GM23338 (cell line): ENCODE measurements at regions not wholly inside any gene's neighbourhood (a gene's known extent, or its start where the extent isn't known, plus 50 kb on each side); places are given as distances from the start of the nearest gene placed in this dataset.

Experiments used
- ATAC-seq: fragments of 200-7000 bp; cut with Tn5 transposase; 3 replicates; pipeline ENCODE4 v1.9.1; 2020
- DNase-seq: peaks from one replicate; pipeline ENCODE4 v3.0.0-alpha.2; 2015; ENCODE audit warnings: low spot score
- H2AFZ ChIP-seq: fragments of 200-600 bp; sonication (generic); 2 replicates; pipeline ENCODE4 v1.8.0; 2016; ENCODE audit warnings: antibody characterized with exemption, mild to moderate bottlenecking, moderate library complexity
- H3F3A ChIP-seq: fragments of 200-600 bp; sonication (generic); replicated peaks from 2 replicates; pipeline ENCODE4 v1.8.0; 2017; ENCODE audit warnings: antibody characterized with exemption, mixed run types, low read depth
- H3K27ac ChIP-seq: fragments of 200-600 bp; sonication (generic); 2 replicates; pipeline ENCODE4 v1.6.1; 2016; ENCODE audit warnings: low read depth
- H3K27me3 ChIP-seq: fragments of 200-600 bp; sonication (generic); 2 replicates; pipeline ENCODE4 v1.8.0; 2016; ENCODE audit warnings: mild to moderate bottlenecking, mixed run types, moderate library complexity; ENCODE audit not compliant: insufficient read depth
- H3K36me3 ChIP-seq: fragments of 200-600 bp; sonication (generic); 2 replicates; pipeline ENCODE4 v1.8.0; 2016; ENCODE audit warnings: mild to moderate bottlenecking; ENCODE audit not compliant: insufficient read depth
- H3K4me1 ChIP-seq: fragments of 200-600 bp; sonication (generic); 2 replicates; pipeline ENCODE4 v1.8.0; 2016; ENCODE audit warnings: mild to moderate bottlenecking, moderate library complexity; ENCODE audit not compliant: insufficient read depth
- H3K4me2 ChIP-seq: fragments of 200-600 bp; sonication (generic); 2 replicates; pipeline ENCODE4 v1.7.1; 2017; ENCODE audit warnings: mixed run types
- H3K4me3 ChIP-seq: fragments of 200-600 bp; sonication (generic); 2 replicates; pipeline ENCODE4 v1.6.1; 2016; ENCODE audit warnings: mixed run types
- H3K79me2 ChIP-seq: fragments of 200-600 bp; sonication (generic); replicated peaks from 2 replicates; pipeline ENCODE4 v1.8.0; 2017; ENCODE audit warnings: mild to moderate bottlenecking; ENCODE audit not compliant: insufficient read depth
- H3K9me2 ChIP-seq: fragments of 200-600 bp; sonication (generic); 2 replicates; pipeline ENCODE4 v1.8.0; 2017; ENCODE audit not compliant: insufficient read depth
- H4K20me1 ChIP-seq: fragments of 200-600 bp; sonication (generic); replicated peaks from 2 replicates; pipeline ENCODE4 v1.8.0; 2017; ENCODE audit warnings: mild to moderate bottlenecking; ENCODE audit not compliant: insufficient read depth
- H3K27ac Mint-ChIP-seq: 2 replicates; pipeline ENCODE4 v1.8.0; 2020; ENCODE audit warnings: inconsistent platforms, mild to moderate bottlenecking, moderate library complexity, mixed read lengths
- H3K27me3 Mint-ChIP-seq: 3 replicates; pipeline ENCODE4 v1.8.0; 2022; ENCODE audit warnings: low read depth, mild to moderate bottlenecking, moderate library complexity, mixed read lengths, inconsistent platforms; ENCODE audit not compliant: insufficient read depth, poor library complexity
- H3K36me3 Mint-ChIP-seq: 3 replicates; pipeline ENCODE4 v1.8.0; 2021; ENCODE audit warnings: low read depth, mild to moderate bottlenecking, inconsistent platforms, moderate library complexity, mixed read lengths
- H3K4me1 Mint-ChIP-seq: 3 replicates; pipeline ENCODE4 v1.8.0; 2020; ENCODE audit warnings: mild to moderate bottlenecking, inconsistent platforms, mixed read lengths
- H3K4me3 Mint-ChIP-seq: 3 replicates; pipeline ENCODE4 v1.8.0; 2021; ENCODE audit warnings: moderate library complexity, mild to moderate bottlenecking, inconsistent platforms, mixed read lengths
- H3K9me3 Mint-ChIP-seq: 3 replicates; pipeline ENCODE4 v1.8.0; 2020; ENCODE audit warnings: moderate library complexity, mild to moderate bottlenecking, inconsistent platforms, mixed read lengths
- CREB1 ChIP-seq: fragments of 250-450 bp; sonication (Bioruptor Pico); IDR thresholded peaks from 2 replicates; pipeline ENCODE4 v1.5.0; 2020; ENCODE audit warnings: low read depth, mild to moderate bottlenecking, moderate library complexity
- EZH2 ChIP-seq: fragments of 200-600 bp; sonication (generic); IDR thresholded peaks from one replicate; pipeline ENCODE4 v1.8.0; 2017; ENCODE audit warnings: antibody characterized with exemption, mild to moderate bottlenecking, low read depth; ENCODE audit not compliant: unreplicated experiment
- EZH2phosphoT487 ChIP-seq: fragments of 200-600 bp; sonication (generic); IDR thresholded peaks from one replicate; pipeline ENCODE4 v1.8.1; 2018; ENCODE audit warnings: antibody characterized with exemption; ENCODE audit not compliant: unreplicated experiment
- POLR2AphosphoS5 ChIP-seq: IDR thresholded peaks from 2 replicates; pipeline ENCODE4 v1.6.1; 2016; ENCODE audit warnings: antibody characterized with exemption, low read depth
- STAT1 ChIP-seq: IDR thresholded peaks from one replicate; pipeline ENCODE4 v1.6.1; 2016; ENCODE audit warnings: antibody characterized with exemption; ENCODE audit not compliant: unreplicated experiment
- ZNF114 ChIP-seq: fragments of 250-450 bp; sonication (Bioruptor Pico); IDR thresholded peaks from 2 replicates; pipeline ENCODE4 v1.5.0; 2020; ENCODE audit warnings: mild to moderate bottlenecking, moderate library complexity
- TF ChIP-seq, protein P1 (sequence below): fragments of 250-450 bp; sonication (Bioruptor Pico); IDR thresholded peaks from 2 replicates; pipeline ENCODE4 v1.5.0; 2020; ENCODE audit warnings: mild to moderate bottlenecking, moderate library complexity
- TF ChIP-seq, protein P2 (sequence below): IDR thresholded peaks from 2 replicates; pipeline ENCODE4 v1.6.1; 2016; ENCODE audit warnings: antibody characterized with exemption
- TF ChIP-seq, protein P3 (sequence below): IDR thresholded peaks from one replicate; pipeline ENCODE4 v1.6.1; 2018; ENCODE audit warnings: antibody characterized with exemption; ENCODE audit not compliant: unreplicated experiment

DNA sequence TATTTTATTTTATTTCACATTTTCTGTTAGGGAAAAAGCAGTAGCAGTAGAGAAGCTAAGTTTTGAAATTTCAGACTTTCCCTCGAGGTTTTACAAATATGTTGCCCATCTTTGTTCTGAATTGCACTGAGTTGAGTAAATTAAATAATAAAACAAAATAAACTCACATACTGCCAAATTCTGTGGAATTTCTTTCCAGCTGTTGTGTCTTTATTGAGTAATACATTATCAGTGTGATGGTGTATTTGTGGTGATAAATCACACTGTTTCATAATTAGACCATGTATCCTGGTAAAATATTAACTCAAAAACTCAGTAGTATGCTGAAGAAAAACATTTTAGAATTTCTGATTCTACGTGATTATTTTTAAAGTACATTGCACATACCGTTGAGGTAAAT is 592.1 kb downstream of the SI start (continued):
- TF ChIP-seq, protein P1, sequence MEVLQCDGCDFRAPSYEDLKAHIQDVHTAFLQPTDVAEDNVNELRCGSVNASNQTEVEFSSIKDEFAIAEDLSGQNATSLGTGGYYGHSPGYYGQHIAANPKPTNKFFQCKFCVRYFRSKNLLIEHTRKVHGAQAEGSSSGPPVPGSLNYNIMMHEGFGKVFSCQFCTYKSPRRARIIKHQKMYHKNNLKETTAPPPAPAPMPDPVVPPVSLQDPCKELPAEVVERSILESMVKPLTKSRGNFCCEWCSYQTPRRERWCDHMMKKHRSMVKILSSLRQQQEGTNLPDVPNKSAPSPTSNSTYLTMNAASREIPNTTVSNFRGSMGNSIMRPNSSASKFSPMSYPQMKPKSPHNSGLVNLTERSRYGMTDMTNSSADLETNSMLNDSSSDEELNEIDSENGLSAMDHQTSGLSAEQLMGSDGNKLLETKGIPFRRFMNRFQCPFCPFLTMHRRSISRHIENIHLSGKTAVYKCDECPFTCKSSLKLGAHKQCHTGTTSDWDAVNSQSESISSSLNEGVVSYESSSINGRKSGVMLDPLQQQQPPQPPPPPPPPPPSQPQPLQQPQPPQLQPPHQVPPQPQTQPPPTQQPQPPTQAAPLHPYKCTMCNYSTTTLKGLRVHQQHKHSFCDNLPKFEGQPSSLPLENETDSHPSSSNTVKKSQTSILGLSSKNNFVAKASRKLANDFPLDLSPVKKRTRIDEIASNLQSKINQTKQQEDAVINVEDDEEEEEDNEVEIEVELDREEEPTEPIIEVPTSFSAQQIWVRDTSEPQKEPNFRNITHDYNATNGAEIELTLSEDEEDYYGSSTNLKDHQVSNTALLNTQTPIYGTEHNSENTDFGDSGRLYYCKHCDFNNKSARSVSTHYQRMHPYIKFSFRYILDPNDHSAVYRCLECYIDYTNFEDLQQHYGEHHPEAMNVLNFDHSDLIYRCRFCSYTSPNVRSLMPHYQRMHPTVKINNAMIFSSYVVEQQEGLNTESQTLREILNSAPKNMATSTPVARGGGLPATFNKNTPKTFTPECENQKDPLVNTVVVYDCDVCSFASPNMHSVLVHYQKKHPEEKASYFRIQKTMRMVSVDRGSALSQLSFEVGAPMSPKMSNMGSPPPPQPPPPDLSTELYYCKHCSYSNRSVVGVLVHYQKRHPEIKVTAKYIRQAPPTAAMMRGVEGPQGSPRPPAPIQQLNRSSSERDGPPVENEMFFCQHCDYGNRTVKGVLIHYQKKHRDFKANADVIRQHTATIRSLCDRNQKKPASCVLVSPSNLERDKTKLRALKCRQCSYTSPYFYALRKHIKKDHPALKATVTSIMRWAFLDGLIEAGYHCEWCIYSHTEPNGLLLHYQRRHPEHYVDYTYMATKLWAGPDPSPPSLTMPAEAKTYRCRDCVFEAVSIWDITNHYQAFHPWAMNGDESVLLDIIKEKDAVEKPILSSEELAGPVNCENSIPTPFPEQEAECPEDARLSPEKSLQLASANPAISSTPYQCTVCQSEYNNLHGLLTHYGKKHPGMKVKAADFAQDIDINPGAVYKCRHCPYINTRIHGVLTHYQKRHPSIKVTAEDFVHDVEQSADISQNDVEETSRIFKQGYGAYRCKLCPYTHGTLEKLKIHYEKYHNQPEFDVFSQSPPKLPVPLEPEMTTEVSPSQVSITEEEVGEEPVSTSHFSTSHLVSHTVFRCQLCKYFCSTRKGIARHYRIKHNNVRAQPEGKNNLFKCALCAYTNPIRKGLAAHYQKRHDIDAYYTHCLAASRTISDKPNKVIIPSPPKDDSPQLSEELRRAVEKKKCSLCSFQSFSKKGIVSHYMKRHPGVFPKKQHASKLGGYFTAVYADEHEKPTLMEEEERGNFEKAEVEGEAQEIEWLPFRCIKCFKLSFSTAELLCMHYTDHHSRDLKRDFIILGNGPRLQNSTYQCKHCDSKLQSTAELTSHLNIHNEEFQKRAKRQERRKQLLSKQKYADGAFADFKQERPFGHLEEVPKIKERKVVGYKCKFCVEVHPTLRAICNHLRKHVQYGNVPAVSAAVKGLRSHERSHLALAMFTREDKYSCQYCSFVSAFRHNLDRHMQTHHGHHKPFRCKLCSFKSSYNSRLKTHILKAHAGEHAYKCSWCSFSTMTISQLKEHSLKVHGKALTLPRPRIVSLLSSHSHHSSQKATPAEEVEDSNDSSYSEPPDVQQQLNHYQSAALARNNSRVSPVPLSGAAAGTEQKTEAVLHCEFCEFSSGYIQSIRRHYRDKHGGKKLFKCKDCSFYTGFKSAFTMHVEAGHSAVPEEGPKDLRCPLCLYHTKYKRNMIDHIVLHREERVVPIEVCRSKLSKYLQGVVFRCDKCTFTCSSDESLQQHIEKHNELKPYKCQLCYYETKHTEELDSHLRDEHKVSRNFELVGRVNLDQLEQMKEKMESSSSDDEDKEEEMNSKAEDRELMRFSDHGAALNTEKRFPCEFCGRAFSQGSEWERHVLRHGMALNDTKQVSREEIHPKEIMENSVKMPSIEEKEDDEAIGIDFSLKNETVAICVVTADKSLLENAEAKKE (CRISPR knock-in tag): no peak
- TF ChIP-seq, protein P2, sequence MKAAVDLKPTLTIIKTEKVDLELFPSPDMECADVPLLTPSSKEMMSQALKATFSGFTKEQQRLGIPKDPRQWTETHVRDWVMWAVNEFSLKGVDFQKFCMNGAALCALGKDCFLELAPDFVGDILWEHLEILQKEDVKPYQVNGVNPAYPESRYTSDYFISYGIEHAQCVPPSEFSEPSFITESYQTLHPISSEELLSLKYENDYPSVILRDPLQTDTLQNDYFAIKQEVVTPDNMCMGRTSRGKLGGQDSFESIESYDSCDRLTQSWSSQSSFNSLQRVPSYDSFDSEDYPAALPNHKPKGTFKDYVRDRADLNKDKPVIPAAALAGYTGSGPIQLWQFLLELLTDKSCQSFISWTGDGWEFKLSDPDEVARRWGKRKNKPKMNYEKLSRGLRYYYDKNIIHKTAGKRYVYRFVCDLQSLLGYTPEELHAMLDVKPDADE: no peak
- TF ChIP-seq ZNF114 (no peak), CREB1 (no peak), POLR2AphosphoS5 (no peak), EZH2 (no peak), EZH2phosphoT487 (no peak), STAT1 (no peak)

DNA sequence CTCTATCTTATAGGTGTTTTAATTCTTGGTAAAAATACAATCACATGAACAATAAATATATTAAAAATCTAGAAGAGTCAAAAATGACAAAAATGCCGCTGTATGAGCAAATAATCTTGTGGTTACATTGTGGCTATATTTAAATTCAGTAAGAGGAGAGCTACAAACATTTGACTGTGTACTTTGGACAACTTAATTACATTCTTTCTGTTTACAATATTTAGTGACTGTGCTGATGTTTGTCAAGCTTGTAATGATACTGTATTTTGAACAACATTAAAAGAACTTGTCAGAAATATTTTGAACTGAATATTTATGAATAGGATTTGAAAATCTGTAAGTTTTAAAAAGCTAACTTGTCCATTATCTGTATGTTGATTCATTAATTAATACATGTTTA is 598.3 kb downstream of the SI start:
- H3F3A ChIP-seq: no peaks in the 10 kb centered on the region
- DNase-seq (no peak), ATAC-seq (no peak)
- H3K4me3 ChIP-seq: no peak overlapping the region
- H3K27me3 ChIP-seq: no peaks in the 10 kb centered on the region
- H2AFZ ChIP-seq: no peak overlapping the region
- no peaks in the 10 kb centered on the region for H4K20me1 ChIP-seq
- no peak for TF ChIP-seq CREB1
- TF ChIP-seq, protein P3, sequence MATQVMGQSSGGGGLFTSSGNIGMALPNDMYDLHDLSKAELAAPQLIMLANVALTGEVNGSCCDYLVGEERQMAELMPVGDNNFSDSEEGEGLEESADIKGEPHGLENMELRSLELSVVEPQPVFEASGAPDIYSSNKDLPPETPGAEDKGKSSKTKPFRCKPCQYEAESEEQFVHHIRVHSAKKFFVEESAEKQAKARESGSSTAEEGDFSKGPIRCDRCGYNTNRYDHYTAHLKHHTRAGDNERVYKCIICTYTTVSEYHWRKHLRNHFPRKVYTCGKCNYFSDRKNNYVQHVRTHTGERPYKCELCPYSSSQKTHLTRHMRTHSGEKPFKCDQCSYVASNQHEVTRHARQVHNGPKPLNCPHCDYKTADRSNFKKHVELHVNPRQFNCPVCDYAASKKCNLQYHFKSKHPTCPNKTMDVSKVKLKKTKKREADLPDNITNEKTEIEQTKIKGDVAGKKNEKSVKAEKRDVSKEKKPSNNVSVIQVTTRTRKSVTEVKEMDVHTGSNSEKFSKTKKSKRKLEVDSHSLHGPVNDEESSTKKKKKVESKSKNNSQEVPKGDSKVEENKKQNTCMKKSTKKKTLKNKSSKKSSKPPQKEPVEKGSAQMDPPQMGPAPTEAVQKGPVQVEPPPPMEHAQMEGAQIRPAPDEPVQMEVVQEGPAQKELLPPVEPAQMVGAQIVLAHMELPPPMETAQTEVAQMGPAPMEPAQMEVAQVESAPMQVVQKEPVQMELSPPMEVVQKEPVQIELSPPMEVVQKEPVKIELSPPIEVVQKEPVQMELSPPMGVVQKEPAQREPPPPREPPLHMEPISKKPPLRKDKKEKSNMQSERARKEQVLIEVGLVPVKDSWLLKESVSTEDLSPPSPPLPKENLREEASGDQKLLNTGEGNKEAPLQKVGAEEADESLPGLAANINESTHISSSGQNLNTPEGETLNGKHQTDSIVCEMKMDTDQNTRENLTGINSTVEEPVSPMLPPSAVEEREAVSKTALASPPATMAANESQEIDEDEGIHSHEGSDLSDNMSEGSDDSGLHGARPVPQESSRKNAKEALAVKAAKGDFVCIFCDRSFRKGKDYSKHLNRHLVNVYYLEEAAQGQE: no peak
- no peak for TF ChIP-seq ZNF114
- 0 out of 2 replicates have a peak, but pooled peaks cover 6% of the 10 kb centered on the region for H3K9me2 ChIP-seq
- H3K27me3 Mint-ChIP-seq: no peaks in the 10 kb centered on the region
- H3K27ac Mint-ChIP-seq: no peak overlapping the region
- H3K9me3 Mint-ChIP-seq: no peaks in the 10 kb centered on the region
- no peak overlapping the region for H3K4me3 Mint-ChIP-seq
- no peaks in the 10 kb centered on the region for H3K36me3 Mint-ChIP-seq
- no peak overlapping the region for H3K4me2 ChIP-seq
- no peaks in the 10 kb centered on the region for H3K36me3 ChIP-seq
- H3K79me2 ChIP-seq: no peaks in the 10 kb centered on the region
- no peak overlapping the region for H3K27ac ChIP-seq
- H3K4me1 ChIP-seq: no peaks in the 10 kb centered on the region
- no peaks in the 10 kb centered on the region for H3K4me1 Mint-ChIP-seq
